ENCODE measurements at regions not wholly inside any gene's neighbourhood (a gene's known extent, or its start where the extent isn't known, plus 50 kb on each side); places are given as distances from the start of the nearest gene placed in this dataset.

GRCh38 chr19:5288347-5288739, 52.3 kb downstream of the PTPRS start:
- Mint-ChIP-seq H3K27me3 (ENCODE audit: low read depth in 3 of 3) (peaks cover 21 to 24% (median 23%) of the 10 kb centered on the region in 3 donors), H3K27ac (no peak overlapping the region), H3K4me3 (no peak overlapping the region), H3K9me3 (peaks cover 0 to 6% (median 2%) of the 10 kb centered on the region in 7 donors), H3K36me3 (no peaks in the 10 kb centered on the region), H3K4me1 (peaks cover 7% of the 10 kb centered on the region)
- no peak overlapping the region for H2AFZ ChIP-seq (ENCODE audit: insufficient read depth, low read depth, low read length, poor library complexity, severe bottlenecking)
- H3K4me2 ChIP-seq (replicated peaks; ENCODE audit: extremely low read depth, low read length, poor library complexity, severe bottlenecking) = no peak overlapping the region
- H3K9ac ChIP-seq (ENCODE audit: insufficient read depth, low read length, poor library complexity, severe bottlenecking) = no peak overlapping the region
- peaks cover 5 to 10% of the 10 kb centered on the region in 2 donors for H3K27me3 ChIP-seq (ENCODE audit: control insufficient read depth in 2 of 2, insufficient read depth in 2 of 2, low read length in 2 of 2)
- no peak overlapping the region for H3K4me3 ChIP-seq (replicated peaks in 1 of 3; ENCODE audit: low read depth in 2 of 3, low read length in 3 of 3)
- H3K4me1 ChIP-seq (ENCODE audit: control insufficient read depth in 1 of 2, insufficient read depth in 2 of 2, low read length in 2 of 2) = no peaks in the 10 kb centered on the region
- H4K20me1 ChIP-seq (ENCODE audit: insufficient read depth, low read length) = no peaks in the 10 kb centered on the region
- no peaks in the 10 kb centered on the region for H3K36me3 ChIP-seq (replicated peaks in 1 of 2; ENCODE audit: control insufficient read depth in 1 of 2, insufficient read depth in 2 of 2, low read length in 2 of 2)
- no peaks in the 10 kb centered on the region for H3K79me2 ChIP-seq (ENCODE audit: insufficient read depth, low read length)
- 82% methylated on average over 4 of the region's 4 CpGs for WGBS (ENCODE audit: insufficient coverage)
- no peak for DNase-seq
- TF ChIP-seq CTCF (IDR thresholded peaks at IDR 0.05) = no peak
- H3K9me3 ChIP-seq (replicated peaks in 1 of 2; ENCODE audit: control insufficient read depth in 1 of 2, insufficient read depth in 1 of 2, low read length in 2 of 2) = no peaks in the 10 kb centered on the region
- no peak overlapping the region for H3K27ac ChIP-seq (ENCODE audit: low read depth in 1 of 2, low read length in 2 of 2)
- intact Hi-C loops (cut with micrococcal nuclease) = no loop called here

- TF ChIP-seq CTCF (IDR thresholded peaks at IDR 0.05) = no peak
- peaks cover 14 to 21% (median 17%) of the 10 kb centered on the region in 3 donors for H3K27me3 Mint-ChIP-seq (ENCODE audit: low read depth in 3 of 3)
- peaks cover 2% of the 10 kb centered on the region for H3K4me1 Mint-ChIP-seq
- H3K27ac ChIP-seq (ENCODE audit: low read depth in 1 of 2, low read length in 2 of 2) = no peak overlapping the region
- no peaks in the 10 kb centered on the region for H3K9me3 ChIP-seq (replicated peaks in 1 of 2; ENCODE audit: control insufficient read depth in 1 of 2, insufficient read depth in 1 of 2, low read length in 2 of 2)
- H3K27me3 ChIP-seq (ENCODE audit: control insufficient read depth in 2 of 2, insufficient read depth in 2 of 2, low read length in 2 of 2) = peaks cover under 1 to 4% of the 10 kb centered on the region in 2 donors
- H3K9ac ChIP-seq (ENCODE audit: insufficient read depth, low read length, poor library complexity, severe bottlenecking) = no peak overlapping the region
- 70% methylated on average over 3 of the region's 5 CpGs for WGBS (ENCODE audit: insufficient coverage)
- H3K4me3 Mint-ChIP-seq = peak overlapping the region; percentile 15 to 24
- H2AFZ ChIP-seq (ENCODE audit: insufficient read depth, low read depth, low read length, poor library complexity, severe bottlenecking) = no peak overlapping the region
- H3K27ac Mint-ChIP-seq = no peak overlapping the region
- no peaks in the 10 kb centered on the region for H3K36me3 ChIP-seq (replicated peaks in 1 of 2; ENCODE audit: control insufficient read depth in 1 of 2, insufficient read depth in 2 of 2, low read length in 2 of 2)
- H4K20me1 ChIP-seq (ENCODE audit: insufficient read depth, low read length) = no peaks in the 10 kb centered on the region
- no peak overlapping the region for H3K4me3 ChIP-seq (replicated peaks in 1 of 3; ENCODE audit: low read depth in 2 of 3, low read length in 3 of 3)
- no peaks in the 10 kb centered on the region for H3K4me1 ChIP-seq (ENCODE audit: control insufficient read depth in 1 of 2, insufficient read depth in 2 of 2, low read length in 2 of 2)
- DNase-seq = no peak
- H3K9me3 Mint-ChIP-seq = peaks cover 0 to 6% (median 0%) of the 10 kb centered on the region in 7 donors
- no peaks in the 10 kb centered on the region for H3K79me2 ChIP-seq (ENCODE audit: insufficient read depth, low read length)
- no peaks in the 10 kb centered on the region for H3K36me3 Mint-ChIP-seq
- intact Hi-C loops (cut with micrococcal nuclease) = no loop called here
- no peak overlapping the region for H3K4me2 ChIP-seq (replicated peaks; ENCODE audit: extremely low read depth, low read length, poor library complexity, severe bottlenecking)
Observed at GRCh38 chr19:5287066-5287465, 53.5 kb downstream of the PTPRS start.

Data from CD14-positive monocyte (primary cell).